GM12865 (cell line): ENCODE measurements at regions not wholly inside any gene's neighbourhood (a gene's known extent, or its start where the extent isn't known, plus 50 kb on each side); places are given as distances from the start of the nearest gene placed in this dataset.

ENCODE experiments used
- DNase-seq: peaks from one replicate; pipeline ENCODE4 v3.0.0; 2010; ENCODE audit warnings: low read depth
- H3K4me3 ChIP-seq: 2 replicates; pipeline ENCODE4 v1.5.1; 2011; ENCODE audit warnings: mild to moderate bottlenecking, low read depth, low read length, control low read depth
- CTCF ChIP-seq: IDR thresholded peaks from 2 replicates; pipeline ENCODE4 v1.5.1; 2011; ENCODE audit warnings: low read length, control low read depth, low read depth, inconsistent platforms; ENCODE audit not compliant: insufficient read depth; ENCODE audit errors: missing control alignments

- no peak overlapping the region for H3K4me3 ChIP-seq
- no peak for DNase-seq
- TF ChIP-seq CTCF: no peak
Measured at GRCh38 chr14:97212399-97212798, 415.2 kb downstream of the VRK1 start.

- H3K4me3 ChIP-seq: no peak overlapping the region
- TF ChIP-seq CTCF: no peak
Measured at GRCh38 chr14:97213720-97214119, 416.5 kb downstream of the VRK1 start.

GRCh38 chr14:97215263-97215969 is 418.2 kb downstream of the VRK1 start:
- no peak overlapping the region for H3K4me3 ChIP-seq
- DNase-seq: no peak
- TF ChIP-seq CTCF: no peak

More at GRCh38 chr14:97213720-97214119, 416.5 kb downstream of the VRK1 start:
- DNase-seq: no peak

- TF ChIP-seq CTCF: no peak
- H3K4me3 ChIP-seq: no peak overlapping the region
- no peak for DNase-seq
Measured at GRCh38 chr14:97217111-97217885, 420.1 kb downstream of the VRK1 start.

GRCh38 chr14:97218274-97218673 is 421.1 kb downstream of the VRK1 start:
- TF ChIP-seq CTCF: no peak
- no peak overlapping the region; the same call in 1 of the 2 replicates for H3K4me3 ChIP-seq
- no peak for DNase-seq

- no peak for TF ChIP-seq CTCF
- DNase-seq: no peak
- peak overlapping the region; percentile 24 for H3K4me3 ChIP-seq
Measured at GRCh38 chr14:97218691-97219430, 421.7 kb downstream of the VRK1 start.
